Activated T-helper 2 cell treated with anti-CD3 and anti-CD28 coated beads, Interferon-gamma antibody, Interleukin-2, Interleukin-4, amounts not matched to agents 10 μg/mL and 5 μg/mL and 100 μg/mL, durations not matched to agents 14 hours and 24 hours and 36 hours (primary cell): ENCODE measurements at regions not wholly inside any gene's neighbourhood (a gene's known extent, or its start where the extent isn't known, plus 50 kb on each side); places are given as distances from the start of the nearest gene placed in this dataset.
"Not testable (repeated sequence)": the region's sequence is repeated elsewhere in the genome, so short reads cannot be mapped to it uniquely, and the experiment has no call there.

Experiments
- DNase-seq: peaks from one replicate; pipeline ENCODE4 v3.0.0; 2021; ENCODE audit warnings: low spot score
- H3K27ac Mint-ChIP-seq: one replicate; pipeline ENCODE4 v1.8.0; 2021; ENCODE audit warnings: mixed read lengths
- H3K27me3 Mint-ChIP-seq: one replicate; pipeline ENCODE4 v1.8.0; 2021; ENCODE audit warnings: low read depth, mixed read lengths
- H3K36me3 Mint-ChIP-seq: one replicate; pipeline ENCODE4 v1.8.0; 2021; ENCODE audit warnings: low read depth, mixed read lengths
- H3K4me1 Mint-ChIP-seq: one replicate; pipeline ENCODE4 v1.8.0; 2021; ENCODE audit warnings: low read depth, mixed read lengths
- H3K4me3 Mint-ChIP-seq: one replicate; pipeline ENCODE4 v1.8.0; 2021; ENCODE audit warnings: low read depth, mild to moderate bottlenecking, moderate library complexity, mixed read lengths
- H3K9me3 Mint-ChIP-seq: one replicate; pipeline ENCODE4 v1.8.0; 2021; ENCODE audit warnings: mixed read lengths
- intact Hi-C: fragments of 100-400 bp; cut with micrococcal nuclease; formaldehyde crosslinking; loops from one replicate; pipeline ENCODE4 v1.15.1; 2023

DNA sequence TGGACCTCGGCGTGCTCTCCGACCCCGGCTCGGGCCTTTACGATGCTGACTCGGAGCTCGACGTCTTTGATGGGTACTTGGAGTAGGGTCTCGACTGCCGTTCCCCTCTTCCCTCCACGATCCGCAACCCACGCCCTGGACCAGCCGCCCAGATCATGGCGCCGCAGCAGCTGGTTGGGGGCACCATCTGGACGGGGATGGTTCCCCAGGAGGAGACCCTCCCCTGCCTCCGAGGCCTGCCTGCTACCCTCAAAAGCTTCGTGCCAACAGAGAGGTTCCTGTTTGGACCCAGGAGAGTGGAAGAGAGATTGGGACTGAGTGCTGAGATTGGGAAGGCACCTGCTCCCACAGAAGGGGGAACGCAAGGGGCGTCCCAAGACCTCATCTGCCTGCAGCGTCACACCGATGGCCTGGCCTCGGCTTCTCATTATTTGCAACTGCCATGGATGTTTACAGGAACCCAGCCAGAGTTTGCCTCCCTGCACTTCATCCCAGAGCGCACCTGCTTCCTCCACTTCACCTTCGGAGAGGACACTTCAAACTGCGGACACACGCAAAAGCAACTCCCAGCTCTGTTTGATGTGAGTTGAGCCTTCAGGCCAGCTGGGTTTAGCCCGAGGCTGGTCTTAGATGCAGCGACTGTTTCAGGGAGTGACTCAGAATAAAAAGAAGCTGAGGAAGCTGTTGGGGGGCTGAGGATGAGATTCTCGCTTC lies 58.9 kb downstream of the GOLGA6L7 start:
- intact Hi-C loops = loop anchor here (10.0 kb wide), 1 partner anchor 185 kb away; no protein-coding TSS in a partner anchor
- H3K36me3 Mint-ChIP-seq, H3K9me3 Mint-ChIP-seq, H3K4me1 Mint-ChIP-seq, H3K27ac Mint-ChIP-seq, DNase-seq, H3K4me3 Mint-ChIP-seq: not testable (repeated sequence)
- peaks cover 41% of the 10 kb centered on the region for H3K27me3 Mint-ChIP-seq

DNA sequence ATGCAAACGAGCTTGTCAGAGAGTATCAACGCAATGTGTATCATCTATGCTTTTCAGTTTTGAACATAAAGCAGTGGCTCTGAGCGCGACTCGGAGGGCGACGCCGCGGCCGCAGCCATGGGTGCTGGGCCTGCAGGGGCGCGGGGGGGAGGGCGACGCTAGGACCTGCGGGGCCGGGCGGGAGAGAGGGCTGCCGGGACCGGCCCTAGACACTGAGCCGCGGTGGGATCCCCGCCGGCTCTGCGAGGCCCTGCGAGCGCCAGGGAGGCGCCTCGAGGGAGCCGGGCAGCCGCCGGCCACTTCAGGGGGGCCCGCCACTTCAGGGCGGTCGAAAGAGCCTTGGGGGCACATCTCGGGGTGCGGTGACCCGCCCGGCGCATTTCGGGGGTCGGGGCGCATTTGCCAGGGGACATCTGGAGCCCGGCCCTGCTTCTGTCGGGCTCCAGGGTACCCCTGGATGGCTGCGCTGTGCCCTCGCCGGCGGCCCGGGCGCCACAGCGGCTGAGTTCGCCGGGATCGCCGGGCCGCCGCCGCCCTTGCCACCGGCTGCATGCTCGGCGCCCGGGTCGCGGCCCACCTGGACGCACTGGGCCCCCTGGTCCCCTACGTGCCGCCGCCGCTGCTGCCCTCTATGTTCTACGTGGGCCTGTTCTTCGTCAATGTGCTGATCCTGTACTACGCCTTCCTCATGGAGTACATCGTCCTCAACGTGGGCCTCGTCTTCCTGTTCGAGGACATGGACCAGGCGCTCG lies 59.6 kb downstream of the GOLGA6L7 start:
- not testable (repeated sequence) for H3K27ac Mint-ChIP-seq, H3K4me3 Mint-ChIP-seq, H3K36me3 Mint-ChIP-seq, H3K4me1 Mint-ChIP-seq, DNase-seq, H3K9me3 Mint-ChIP-seq
- H3K27me3 Mint-ChIP-seq = peaks cover 39% of the 10 kb centered on the region
- intact Hi-C loops = loop anchor here (10.0 kb wide), 1 partner anchor 186 kb away; no protein-coding TSS in a partner anchor

DNA sequence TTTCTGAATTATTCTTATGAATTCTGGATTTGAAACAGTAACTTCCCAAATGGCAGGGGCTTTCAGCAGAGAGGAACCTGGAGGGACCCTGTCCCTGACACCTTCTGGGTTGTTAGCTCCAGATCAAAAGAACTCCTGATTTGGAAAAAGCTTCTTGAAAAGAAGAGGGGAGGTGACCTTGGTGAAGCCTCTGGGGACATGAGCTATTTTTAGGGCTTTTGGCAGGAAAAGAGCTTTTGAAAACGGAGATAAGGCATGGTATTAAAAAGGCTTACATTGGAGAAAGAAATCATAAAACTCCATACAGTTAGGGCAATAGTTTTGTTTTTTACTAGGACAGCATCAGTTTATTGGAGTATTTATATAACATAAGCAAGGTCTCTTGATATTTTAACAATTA lies 60.3 kb downstream of the GOLGA6L7 start:
- not testable (repeated sequence) for H3K4me1 Mint-ChIP-seq, H3K27ac Mint-ChIP-seq, H3K4me3 Mint-ChIP-seq, H3K36me3 Mint-ChIP-seq, H3K9me3 Mint-ChIP-seq, DNase-seq
- peaks cover 37% of the 10 kb centered on the region for H3K27me3 Mint-ChIP-seq
- intact Hi-C loops = loop anchor here (10.0 kb wide), 1 partner anchor 187 kb away; no protein-coding TSS in a partner anchor

DNA sequence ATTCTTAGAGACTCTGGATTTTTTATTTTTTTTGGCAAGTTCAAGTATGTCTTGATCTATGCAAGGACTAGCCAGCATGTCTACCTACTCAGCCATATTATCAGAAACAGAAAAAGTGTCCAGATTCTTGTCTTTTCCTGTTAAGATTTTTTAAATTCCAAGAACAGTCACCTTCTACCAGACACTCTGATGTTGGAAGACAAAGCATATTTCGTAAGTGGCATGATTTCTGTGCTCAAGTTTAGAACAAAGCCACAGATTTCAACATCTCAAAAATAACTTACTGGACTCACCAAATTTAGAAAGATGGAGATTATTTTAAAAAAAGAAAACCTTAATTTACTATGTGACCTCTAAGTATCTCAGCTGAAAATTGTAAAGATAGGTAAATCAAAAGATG lies 61.9 kb downstream of the GOLGA6L7 start:
- Mint-ChIP-seq H3K9me3 (no peaks in the 10 kb centered on the region), H3K4me3 (no peak overlapping the region), H3K4me1 (no peaks in the 10 kb centered on the region), H3K27ac (no peak overlapping the region), H3K36me3 (no peaks in the 10 kb centered on the region), H3K27me3 (peaks cover 27% of the 10 kb centered on the region)
- intact Hi-C loops = loop anchor here (10.0 kb wide), 1 partner anchor 188 kb away; no protein-coding TSS in a partner anchor
- DNase-seq = no peak

DNA sequence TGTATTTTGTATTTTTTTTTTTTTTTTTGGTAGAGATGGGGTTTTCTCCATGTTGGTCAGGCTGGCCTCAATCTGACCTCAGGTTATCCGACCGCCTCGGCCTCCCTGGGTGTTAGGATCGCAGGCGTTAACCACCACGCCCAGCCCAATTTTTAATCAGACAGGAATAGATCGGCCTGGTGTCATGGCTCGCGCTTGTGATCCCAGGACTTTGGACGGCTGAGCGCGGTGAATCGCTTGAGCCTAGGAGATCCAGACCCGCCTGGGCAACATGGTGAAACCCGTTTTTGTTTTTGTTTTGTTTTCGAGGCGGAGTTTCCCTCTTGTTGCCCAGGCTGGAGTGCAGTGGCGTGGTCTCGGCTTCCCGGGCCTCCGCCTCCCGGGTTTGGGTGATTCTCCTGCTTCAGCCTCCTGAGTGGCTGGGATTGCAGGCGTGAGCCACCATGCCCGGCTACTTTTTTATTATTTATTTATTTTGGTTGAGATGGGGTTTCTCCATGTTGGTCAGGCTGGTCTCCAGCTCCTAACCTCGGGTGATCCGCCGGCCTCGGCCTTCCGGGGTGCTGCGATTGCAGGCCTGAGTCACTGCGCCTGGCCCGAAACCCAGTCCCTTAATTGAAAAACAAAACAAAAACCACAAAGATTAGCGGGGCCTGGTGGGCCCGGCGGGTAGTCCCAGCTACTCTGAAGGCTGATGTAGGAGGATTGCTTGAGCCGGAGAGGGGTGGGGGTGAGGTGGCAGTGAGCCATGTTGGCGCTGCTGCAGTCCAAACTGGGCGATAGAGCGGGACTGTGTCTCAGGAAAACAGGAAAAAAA lies 63.9 kb downstream of the GOLGA6L7 start:
- not testable (repeated sequence) for DNase-seq, H3K27ac Mint-ChIP-seq, H3K4me1 Mint-ChIP-seq, H3K4me3 Mint-ChIP-seq, H3K9me3 Mint-ChIP-seq, H3K36me3 Mint-ChIP-seq
- peaks cover 25% of the 10 kb centered on the region for H3K27me3 Mint-ChIP-seq
- intact Hi-C loops = loop anchor here (10.0 kb wide), 1 partner anchor 190 kb away; no protein-coding TSS in a partner anchor

DNA sequence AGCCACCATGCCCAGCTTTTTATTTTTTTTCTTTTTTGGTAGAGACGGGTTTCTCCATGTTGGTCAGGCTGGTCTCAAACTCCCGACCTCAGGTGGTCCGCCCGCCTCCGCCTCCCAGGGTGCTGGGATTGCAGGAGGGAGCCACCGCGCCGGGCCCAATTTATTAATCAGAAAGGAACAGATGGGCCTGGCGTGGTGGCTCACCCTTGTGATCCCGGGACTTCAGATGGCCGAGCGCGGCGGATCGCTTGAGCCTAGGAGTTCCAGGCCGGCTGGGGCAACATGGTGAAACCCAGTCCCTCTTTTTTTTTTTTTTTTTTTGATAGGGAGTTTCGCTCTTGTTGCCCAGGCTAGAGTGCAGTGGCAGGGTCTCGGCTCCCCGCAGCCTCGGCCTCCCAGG lies 64.6 kb downstream of the GOLGA6L7 start:
- Mint-ChIP-seq H3K36me3 (no peaks in the 10 kb centered on the region), H3K27ac (no peak overlapping the region), H3K9me3 (no peaks in the 10 kb centered on the region), H3K4me1 (no peaks in the 10 kb centered on the region), H3K4me3 (no peak overlapping the region), H3K27me3 (peaks cover 23% of the 10 kb centered on the region)
- intact Hi-C loops = loop anchor here (10.0 kb wide), 1 partner anchor 191 kb away; no protein-coding TSS in a partner anchor
- no peak for DNase-seq

DNA sequence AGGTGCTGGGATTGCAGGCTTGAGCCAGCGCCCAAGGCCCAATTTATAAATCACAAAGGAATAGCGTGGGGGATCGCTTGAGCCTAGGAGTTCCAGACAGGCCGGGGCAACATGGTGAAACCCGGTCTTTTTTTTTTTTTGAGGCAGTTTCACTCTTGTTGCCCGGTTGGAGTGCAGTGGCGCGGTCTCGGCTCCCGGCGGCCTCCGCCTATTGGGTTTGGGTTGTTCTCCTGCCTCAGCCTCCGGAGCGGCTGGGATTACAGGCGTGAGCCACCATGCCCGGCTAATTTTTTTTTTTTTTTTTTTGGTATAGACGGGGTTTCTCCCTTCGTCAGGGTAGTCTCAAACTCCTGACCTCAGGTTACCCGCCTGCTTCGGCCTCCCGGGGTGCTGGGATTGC lies 65.0 kb downstream of the GOLGA6L7 start:
- Mint-ChIP-seq H3K36me3 (no peaks in the 10 kb centered on the region), H3K4me3 (no peak overlapping the region), H3K27me3 (peaks cover 22% of the 10 kb centered on the region), H3K27ac (no peak overlapping the region), H3K4me1 (no peaks in the 10 kb centered on the region), H3K9me3 (no peaks in the 10 kb centered on the region)
- intact Hi-C loops = loop anchor here (10.0 kb wide), 1 partner anchor 191 kb away; no protein-coding TSS in a partner anchor
- no peak for DNase-seq

DNA sequence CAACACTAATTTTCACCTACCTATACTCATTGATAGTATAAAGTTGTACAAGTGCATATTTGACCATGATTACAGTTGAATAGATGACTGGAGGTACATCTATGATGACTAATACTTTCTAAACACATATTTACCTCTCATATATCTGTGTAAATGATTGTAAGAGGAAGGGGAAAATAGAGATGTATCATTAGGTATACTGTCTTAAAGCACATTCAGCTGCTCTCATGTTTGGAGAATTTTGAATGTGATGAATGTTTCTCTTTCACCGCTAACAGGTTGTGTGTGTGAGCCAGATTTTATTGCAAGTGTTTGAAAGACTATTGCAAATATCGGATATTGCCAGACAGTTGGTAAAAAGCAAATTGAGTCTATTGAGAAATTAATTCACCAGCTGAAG lies 66.2 kb upstream of the GOLGA8M start:
- H3K4me1 Mint-ChIP-seq, H3K27ac Mint-ChIP-seq, H3K9me3 Mint-ChIP-seq, H3K4me3 Mint-ChIP-seq, intact Hi-C loops, H3K36me3 Mint-ChIP-seq, DNase-seq, H3K27me3 Mint-ChIP-seq: not testable (repeated sequence)

DNA sequence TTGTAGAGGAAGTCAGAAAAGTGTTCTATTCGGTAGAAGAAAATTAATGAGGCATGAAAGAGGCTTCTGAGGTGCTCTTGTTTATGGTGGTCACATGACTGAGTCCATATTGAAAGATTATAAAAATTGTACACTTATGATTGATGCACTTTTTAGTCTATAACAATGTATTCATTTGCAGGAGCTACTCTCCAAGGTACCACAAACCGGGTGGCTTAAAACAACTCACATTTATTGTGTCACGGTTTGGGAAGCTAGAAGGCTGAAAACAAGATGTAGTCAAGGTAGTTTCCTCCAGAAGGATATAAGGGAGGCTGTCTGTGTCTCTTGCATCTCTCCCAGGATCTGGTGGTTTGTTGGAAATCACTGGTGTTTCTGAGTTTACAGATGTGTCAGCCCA lies 60.6 kb upstream of the GOLGA8M start:
- H3K27ac Mint-ChIP-seq, H3K9me3 Mint-ChIP-seq, H3K4me3 Mint-ChIP-seq, H3K27me3 Mint-ChIP-seq, DNase-seq, intact Hi-C loops, H3K36me3 Mint-ChIP-seq, H3K4me1 Mint-ChIP-seq: not testable (repeated sequence)
